Body of pancreas (tissue), 4 donors: ENCODE measurements at regions not wholly inside any gene's neighbourhood (a gene's known extent, or its start where the extent isn't known, plus 50 kb on each side); places are given as distances from the start of the nearest gene placed in this dataset.
"Not testable (repeated sequence)": the region's sequence is repeated elsewhere in the genome, so short reads cannot be mapped to it uniquely, and the experiment has no call there.

Experiments
- POLR2A ChIP-seq, 3 donors: fragments of 450-650 bp; IDR thresholded peaks; one replicate each; pipeline ENCODE4 v1.6.1; 2016; ENCODE audit warnings: antibody characterized with exemption in 3 of 3, mild to moderate bottlenecking in 2 of 3
- TF ChIP-seq, protein P1 (sequence below), 7 experiments: fragments of 450-650 bp in 4 of 7; fragments of 200-600 bp in 3 of 7; sonication (generic) in 3 of 7; IDR thresholded peaks; one replicate each; pipeline ENCODE4 v1.5.1; 2016 to 2019; ENCODE audit warnings: antibody characterized with exemption in 7 of 7

DNA sequence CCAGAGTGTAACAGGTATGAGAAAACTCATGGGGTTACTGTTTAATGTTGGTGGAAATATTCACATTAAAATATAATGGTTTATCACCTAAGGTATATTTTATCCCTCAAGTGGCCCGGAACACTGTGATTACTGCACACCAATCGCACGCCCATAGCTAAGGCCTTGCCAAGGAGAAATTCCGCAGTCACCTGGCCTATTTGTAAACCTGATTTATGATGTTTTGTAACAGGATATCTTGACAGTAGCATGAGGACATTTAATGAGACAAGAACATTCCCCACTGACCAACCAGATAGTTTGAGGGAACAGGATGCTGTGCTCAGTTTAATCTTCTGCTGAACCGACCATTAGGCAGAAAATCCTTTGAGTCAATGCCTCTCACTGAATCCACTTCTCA is 61.7 kb upstream of the ROPN1B start:
- TF ChIP-seq, protein P1, sequence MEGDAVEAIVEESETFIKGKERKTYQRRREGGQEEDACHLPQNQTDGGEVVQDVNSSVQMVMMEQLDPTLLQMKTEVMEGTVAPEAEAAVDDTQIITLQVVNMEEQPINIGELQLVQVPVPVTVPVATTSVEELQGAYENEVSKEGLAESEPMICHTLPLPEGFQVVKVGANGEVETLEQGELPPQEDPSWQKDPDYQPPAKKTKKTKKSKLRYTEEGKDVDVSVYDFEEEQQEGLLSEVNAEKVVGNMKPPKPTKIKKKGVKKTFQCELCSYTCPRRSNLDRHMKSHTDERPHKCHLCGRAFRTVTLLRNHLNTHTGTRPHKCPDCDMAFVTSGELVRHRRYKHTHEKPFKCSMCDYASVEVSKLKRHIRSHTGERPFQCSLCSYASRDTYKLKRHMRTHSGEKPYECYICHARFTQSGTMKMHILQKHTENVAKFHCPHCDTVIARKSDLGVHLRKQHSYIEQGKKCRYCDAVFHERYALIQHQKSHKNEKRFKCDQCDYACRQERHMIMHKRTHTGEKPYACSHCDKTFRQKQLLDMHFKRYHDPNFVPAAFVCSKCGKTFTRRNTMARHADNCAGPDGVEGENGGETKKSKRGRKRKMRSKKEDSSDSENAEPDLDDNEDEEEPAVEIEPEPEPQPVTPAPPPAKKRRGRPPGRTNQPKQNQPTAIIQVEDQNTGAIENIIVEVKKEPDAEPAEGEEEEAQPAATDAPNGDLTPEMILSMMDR (IDR thresholded peaks at IDR 0.05): not testable (repeated sequence)
- not testable (repeated sequence) for TF ChIP-seq POLR2A (IDR thresholded peaks at IDR 0.05)
